HL-60 (cell line): ENCODE measurements at regions not wholly inside any gene's neighbourhood (a gene's known extent, or its start where the extent isn't known, plus 50 kb on each side); places are given as distances from the start of the nearest gene placed in this dataset.

Experiments
- DNase-seq, 2 experiments: peaks; one replicate each; pipeline ENCODE4 v3.0.0-alpha.2; 2010 to 2020; ENCODE audit warnings: low read depth in 1 of 2, low spot score in 1 of 2
- H3K27ac ChIP-seq: fragments of 250-450 bp; sonication (Bioruptor Pico); replicated peaks from 2 replicates; pipeline ENCODE4 v1.5.1; 2020; ENCODE audit warnings: mild to moderate bottlenecking, moderate library complexity
- H3K27me3 ChIP-seq: fragments of 250-450 bp; sonication (Bioruptor Pico); 2 replicates; pipeline ENCODE4 v1.5.1; 2021; ENCODE audit warnings: mild to moderate bottlenecking, moderate library complexity; ENCODE audit not compliant: insufficient read depth, poor library complexity, severe bottlenecking
- H3K4me3 ChIP-seq: replicated peaks from 2 replicates; pipeline ENCODE4 v1.5.1; 2011; ENCODE audit warnings: mild to moderate bottlenecking, control low read depth, low read length; ENCODE audit not compliant: insufficient read depth
- GABPA ChIP-seq: IDR thresholded peaks from 2 replicates; pipeline ENCODE4 v1.6.1; 2012; ENCODE audit warnings: low read depth
- POLR2AphosphoS5 ChIP-seq: IDR thresholded peaks from 2 replicates; pipeline ENCODE4 v1.6.1; 2012; ENCODE audit warnings: low read depth
- SPI1 ChIP-seq: IDR thresholded peaks from 2 replicates; pipeline ENCODE4 v1.6.1; 2012; ENCODE audit warnings: low read depth, mild to moderate bottlenecking, borderline replicate concordance
- TF ChIP-seq, protein P1 (sequence below): IDR thresholded peaks from one replicate; pipeline ENCODE4 v1.5.1; 2011; ENCODE audit warnings: low read length, control low read depth, inconsistent platforms; ENCODE audit not compliant: insufficient read depth
- TF ChIP-seq, protein P2 (sequence below): IDR thresholded peaks from 2 replicates; pipeline ENCODE4 v1.6.1; 2012; ENCODE audit warnings: low read depth; ENCODE audit not compliant: insufficient replicate concordance

DNA sequence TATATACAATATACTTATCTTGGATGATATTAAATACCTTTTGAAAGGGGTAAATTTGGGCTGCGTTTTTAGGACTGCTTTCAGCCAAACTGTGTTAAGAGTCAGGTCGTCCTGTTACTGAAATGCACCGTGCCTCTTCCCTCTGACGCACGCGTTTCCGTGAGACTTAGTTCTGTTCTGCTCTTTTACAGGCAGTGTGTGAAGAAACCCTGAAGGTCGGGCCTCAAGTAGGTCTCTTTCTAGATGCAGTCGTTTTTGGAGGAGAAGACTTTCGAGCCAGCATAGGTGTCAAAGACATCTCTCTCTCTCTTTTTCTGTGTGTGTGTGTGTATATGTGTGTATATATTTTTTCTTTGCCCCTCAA, 107.0 kb downstream of the ZIC5 start:
- H3K27ac ChIP-seq, result no peak overlapping the region

DNA sequence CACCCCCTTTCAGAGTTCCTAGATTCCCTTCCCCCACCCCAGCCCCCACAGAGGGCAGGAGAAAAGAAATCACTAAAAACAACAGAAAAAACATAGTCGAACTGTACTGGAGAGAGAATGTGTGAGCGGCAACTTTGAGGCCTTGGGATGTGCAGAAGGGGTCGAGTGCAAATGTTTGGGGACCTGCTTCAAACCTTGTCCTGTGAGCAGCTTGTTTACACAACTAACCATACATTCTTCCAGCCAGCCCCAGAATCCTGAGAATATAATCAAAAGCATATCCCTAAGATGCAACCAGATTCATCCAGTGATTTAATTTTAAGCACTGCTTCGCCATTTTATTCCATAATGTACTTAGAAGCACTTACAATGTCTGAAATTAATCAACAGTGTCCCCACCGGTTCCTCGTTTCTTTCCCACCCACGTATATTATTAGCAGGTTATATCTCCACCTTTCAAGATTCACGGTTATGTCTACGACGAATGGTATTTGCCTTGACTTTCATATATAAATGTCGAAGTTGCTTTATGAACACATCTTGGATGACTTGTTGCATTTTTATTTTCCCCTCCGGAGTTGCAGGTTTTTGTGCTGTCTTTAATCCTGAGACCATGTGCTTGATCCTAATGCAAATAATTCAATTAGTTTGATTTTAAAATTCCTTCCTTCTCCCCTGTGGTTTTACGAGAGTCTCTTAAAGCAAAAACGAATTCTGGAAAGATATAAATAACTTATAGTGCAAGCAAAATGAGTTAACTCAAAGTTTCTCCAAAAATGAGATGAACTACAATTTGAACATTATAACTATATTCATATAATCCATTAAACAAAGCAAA, 107.6 kb downstream of the ZIC5 start:
- DNase-seq, result no peak
- no peak overlapping the region for H3K4me3 ChIP-seq

More for the DNA sequence above, 107.0 kb downstream of the ZIC5 start:
- H3K27me3 ChIP-seq, result no peaks in the 10 kb centered on the region
- H3K4me3 ChIP-seq, result no peak overlapping the region
- TF ChIP-seq, protein P1, sequence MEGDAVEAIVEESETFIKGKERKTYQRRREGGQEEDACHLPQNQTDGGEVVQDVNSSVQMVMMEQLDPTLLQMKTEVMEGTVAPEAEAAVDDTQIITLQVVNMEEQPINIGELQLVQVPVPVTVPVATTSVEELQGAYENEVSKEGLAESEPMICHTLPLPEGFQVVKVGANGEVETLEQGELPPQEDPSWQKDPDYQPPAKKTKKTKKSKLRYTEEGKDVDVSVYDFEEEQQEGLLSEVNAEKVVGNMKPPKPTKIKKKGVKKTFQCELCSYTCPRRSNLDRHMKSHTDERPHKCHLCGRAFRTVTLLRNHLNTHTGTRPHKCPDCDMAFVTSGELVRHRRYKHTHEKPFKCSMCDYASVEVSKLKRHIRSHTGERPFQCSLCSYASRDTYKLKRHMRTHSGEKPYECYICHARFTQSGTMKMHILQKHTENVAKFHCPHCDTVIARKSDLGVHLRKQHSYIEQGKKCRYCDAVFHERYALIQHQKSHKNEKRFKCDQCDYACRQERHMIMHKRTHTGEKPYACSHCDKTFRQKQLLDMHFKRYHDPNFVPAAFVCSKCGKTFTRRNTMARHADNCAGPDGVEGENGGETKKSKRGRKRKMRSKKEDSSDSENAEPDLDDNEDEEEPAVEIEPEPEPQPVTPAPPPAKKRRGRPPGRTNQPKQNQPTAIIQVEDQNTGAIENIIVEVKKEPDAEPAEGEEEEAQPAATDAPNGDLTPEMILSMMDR, result no peak
- TF ChIP-seq SPI1 (no peak), POLR2AphosphoS5 (no peak), GABPA (no peak)
- TF ChIP-seq, protein P2, sequence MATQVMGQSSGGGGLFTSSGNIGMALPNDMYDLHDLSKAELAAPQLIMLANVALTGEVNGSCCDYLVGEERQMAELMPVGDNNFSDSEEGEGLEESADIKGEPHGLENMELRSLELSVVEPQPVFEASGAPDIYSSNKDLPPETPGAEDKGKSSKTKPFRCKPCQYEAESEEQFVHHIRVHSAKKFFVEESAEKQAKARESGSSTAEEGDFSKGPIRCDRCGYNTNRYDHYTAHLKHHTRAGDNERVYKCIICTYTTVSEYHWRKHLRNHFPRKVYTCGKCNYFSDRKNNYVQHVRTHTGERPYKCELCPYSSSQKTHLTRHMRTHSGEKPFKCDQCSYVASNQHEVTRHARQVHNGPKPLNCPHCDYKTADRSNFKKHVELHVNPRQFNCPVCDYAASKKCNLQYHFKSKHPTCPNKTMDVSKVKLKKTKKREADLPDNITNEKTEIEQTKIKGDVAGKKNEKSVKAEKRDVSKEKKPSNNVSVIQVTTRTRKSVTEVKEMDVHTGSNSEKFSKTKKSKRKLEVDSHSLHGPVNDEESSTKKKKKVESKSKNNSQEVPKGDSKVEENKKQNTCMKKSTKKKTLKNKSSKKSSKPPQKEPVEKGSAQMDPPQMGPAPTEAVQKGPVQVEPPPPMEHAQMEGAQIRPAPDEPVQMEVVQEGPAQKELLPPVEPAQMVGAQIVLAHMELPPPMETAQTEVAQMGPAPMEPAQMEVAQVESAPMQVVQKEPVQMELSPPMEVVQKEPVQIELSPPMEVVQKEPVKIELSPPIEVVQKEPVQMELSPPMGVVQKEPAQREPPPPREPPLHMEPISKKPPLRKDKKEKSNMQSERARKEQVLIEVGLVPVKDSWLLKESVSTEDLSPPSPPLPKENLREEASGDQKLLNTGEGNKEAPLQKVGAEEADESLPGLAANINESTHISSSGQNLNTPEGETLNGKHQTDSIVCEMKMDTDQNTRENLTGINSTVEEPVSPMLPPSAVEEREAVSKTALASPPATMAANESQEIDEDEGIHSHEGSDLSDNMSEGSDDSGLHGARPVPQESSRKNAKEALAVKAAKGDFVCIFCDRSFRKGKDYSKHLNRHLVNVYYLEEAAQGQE, result no peak
- DNase-seq, result no peak

DNA sequence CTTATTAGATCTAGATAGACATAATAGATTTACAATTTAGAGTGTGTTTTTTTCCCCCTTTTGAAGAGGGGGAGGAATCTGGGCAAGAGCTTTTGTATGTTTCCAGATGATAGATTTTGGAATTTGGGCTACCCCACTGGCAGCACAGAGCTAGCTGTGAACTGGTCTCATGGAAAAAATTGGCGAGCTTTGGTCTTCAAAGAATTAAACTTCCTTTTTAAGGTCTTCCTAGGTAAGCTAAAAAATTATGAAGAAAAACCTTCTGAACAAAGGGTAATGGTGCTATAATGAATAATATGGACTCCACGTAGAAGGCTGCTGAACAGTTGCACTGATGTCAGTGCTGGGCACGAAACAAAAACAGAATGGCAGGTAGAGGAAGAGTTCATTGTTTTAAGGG, 109.3 kb downstream of the ZIC5 start:
- DNase-seq, result no peak
- Histone ChIP-seq H3K27me3 (no peaks in the 10 kb centered on the region), H3K27ac (no peak overlapping the region), H3K4me3 (no peak overlapping the region)
- TF ChIP-seq SPI1, result no peak
- TF ChIP-seq, protein P1, result no peak
- no peak for TF ChIP-seq GABPA
- TF ChIP-seq POLR2AphosphoS5, result no peak
- TF ChIP-seq, protein P2, result no peak

More for the DNA sequence above, 107.6 kb downstream of the ZIC5 start:
- Histone ChIP-seq H3K27me3 (no peaks in the 10 kb centered on the region), H3K27ac (no peak overlapping the region)
- TF ChIP-seq, protein P2, result no peak
- TF ChIP-seq POLR2AphosphoS5, result no peak
- TF ChIP-seq, protein P1, result no peak
- TF ChIP-seq GABPA, result no peak
- no peak for TF ChIP-seq SPI1
